HG03159 (cell line): ENCODE measurements at regions not wholly inside any gene's neighbourhood (a gene's known extent, or its start where the extent isn't known, plus 50 kb on each side); places are given as distances from the start of the nearest gene placed in this dataset.
"Not testable (repeated sequence)": the region's sequence is repeated elsewhere in the genome, so short reads cannot be mapped to it uniquely, and the experiment has no call there.

Source experiments
- ATAC-seq: cut with Tn5 transposase; IDR thresholded peaks from one replicate; pipeline ENCODE4 v1.9.1; 2021; ENCODE audit warnings: mild to moderate bottlenecking, moderate library complexity; ENCODE audit not compliant: unreplicated experiment

GRCh38 chr6:160804639-160805038 lies 102.6 kb downstream of the PLG start:
- ATAC-seq: no peak

- ATAC-seq: no peak
Measured at GRCh38 chr6:160808263-160808662, 106.2 kb downstream of the PLG start.

- no peak for ATAC-seq
Measured at GRCh38 chr6:160810238-160810637, 108.2 kb downstream of the PLG start.

DNA sequence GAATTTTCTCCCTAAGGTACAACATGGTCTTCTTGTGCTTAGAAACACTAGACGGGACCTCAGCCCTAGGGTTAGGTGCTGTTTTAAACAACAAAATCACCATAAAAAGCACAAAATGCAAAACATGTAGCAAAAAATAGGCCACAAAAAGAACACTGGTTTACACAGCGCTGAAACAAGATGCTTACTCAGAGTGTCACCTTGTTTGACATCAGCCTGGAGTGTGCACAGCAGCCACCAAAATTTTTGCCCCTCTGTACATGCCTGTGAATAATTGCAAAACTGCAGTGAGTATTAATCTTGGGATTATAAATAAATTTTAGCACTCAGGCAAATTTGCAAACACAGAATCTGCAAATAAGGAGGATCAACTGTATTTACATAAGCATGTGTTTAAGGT lies 110.1 kb downstream of the PLG start:
- ATAC-seq: no peak

DNA sequence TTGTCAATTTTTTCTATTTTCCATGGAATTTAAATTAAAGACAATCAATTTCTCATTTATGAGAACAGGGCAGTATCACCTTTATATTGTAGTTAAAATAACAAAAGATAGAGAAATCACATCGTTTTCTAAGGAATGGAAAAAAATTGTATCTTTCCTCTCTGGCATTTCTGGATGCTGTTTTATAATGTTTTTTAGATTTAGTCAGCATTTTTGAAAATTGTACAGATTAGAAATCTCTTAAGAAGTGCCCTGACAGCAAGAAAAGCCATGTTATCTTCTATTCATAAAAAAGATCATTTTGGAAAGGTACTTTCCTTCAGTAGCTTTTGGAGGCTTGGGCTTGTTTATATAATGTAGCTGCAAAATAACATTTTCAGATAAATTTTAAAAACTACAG lies 116.9 kb downstream of the PLG start:
- no peak for ATAC-seq

DNA sequence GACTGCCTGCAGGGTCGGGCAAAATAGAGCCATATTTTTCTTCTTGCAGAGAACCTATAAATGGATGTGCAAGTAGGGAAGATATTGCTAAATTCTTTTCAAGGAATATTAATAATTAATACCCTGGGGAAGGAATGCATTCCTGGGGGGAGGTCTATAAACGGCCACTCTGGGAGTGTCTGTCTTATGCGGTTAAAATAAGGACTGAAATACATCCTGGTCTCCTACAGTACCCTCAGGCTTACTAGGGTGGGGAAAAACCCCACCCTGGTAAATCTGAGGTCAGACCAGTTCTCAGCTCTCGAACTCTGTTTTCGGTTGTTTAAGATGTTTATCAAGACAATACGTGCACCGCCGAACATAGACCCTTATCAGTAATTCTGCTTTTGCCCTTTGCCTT lies 118.6 kb downstream of the PLG start:
- ATAC-seq: not testable (repeated sequence)

DNA sequence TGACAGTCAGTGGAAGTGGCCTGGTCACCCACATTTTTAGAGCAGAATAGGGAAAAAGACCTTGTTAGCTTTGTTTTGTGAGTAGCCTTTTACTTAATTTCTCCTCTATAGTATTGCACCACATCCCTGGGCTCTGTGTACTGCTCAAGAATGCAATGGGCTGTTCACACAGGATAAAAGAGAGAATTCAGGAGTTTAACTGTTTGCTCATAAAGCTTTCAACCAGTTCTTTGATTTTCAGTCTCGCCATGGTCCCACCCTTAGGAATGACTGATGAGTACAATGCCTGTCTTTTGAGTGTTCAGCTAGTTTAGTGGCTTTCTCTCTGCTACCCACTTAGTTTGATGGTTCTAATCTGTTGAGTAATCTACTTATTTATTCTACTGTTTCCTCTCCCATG lies 129.7 kb downstream of the PLG start:
- no peak for ATAC-seq

- ATAC-seq: no peak
Measured at GRCh38 chr6:160832422-160832821, 130.4 kb downstream of the PLG start.

GRCh38 chr6:160837146-160837545 lies 135.1 kb downstream of the PLG start:
- ATAC-seq: no peak

GRCh38 chr6:160851031-160851430 lies 140.5 kb upstream of the MAP3K4 start:
- no peak for ATAC-seq

- no peak for ATAC-seq
Measured at GRCh38 chr6:160853946-160854345, 137.6 kb upstream of the MAP3K4 start.

DNA sequence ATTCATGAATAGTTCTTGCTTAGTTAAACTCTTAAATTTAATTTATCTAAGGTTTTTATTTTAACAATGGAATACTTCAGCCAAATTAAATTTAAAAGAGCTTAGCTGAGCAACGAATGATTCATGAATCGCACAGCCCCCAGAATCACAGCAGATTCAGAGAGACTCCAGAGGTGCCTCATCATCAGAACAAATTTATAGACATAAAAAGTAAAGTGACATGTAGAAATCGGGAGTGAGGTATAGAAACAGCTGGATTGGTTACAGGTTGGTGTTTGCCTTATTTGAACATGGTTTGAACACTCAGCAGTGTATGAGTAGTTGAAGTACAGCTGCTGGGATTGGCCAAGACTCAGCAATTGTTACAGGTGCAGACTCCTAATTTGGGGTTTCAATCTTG lies 132.7 kb upstream of the MAP3K4 start:
- no peak for ATAC-seq

DNA sequence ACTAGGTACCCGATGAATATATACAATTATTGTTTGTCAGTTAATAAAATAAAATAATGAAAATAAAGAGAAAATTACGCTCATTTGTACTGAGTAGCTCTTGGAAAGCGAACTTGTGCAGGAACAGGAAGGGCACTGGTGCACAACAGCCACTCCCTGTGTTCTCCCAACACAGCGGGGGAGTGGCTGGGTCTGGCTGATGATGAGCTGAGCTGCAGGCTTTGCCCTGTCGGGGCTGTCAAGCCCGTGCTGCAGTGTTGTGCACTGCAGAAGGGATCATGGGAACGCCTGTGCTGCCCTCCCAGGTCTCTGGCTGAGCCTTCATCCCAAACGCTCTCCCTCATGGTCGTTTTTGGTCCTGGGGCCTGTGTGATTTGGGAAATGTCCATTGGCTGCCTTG lies 131.7 kb upstream of the MAP3K4 start:
- ATAC-seq: no peak

- ATAC-seq: no peak
Measured at GRCh38 chr6:160861824-160862223, 129.7 kb upstream of the MAP3K4 start.

GRCh38 chr6:160863782-160864181 lies 127.8 kb upstream of the MAP3K4 start:
- ATAC-seq: no peak

DNA sequence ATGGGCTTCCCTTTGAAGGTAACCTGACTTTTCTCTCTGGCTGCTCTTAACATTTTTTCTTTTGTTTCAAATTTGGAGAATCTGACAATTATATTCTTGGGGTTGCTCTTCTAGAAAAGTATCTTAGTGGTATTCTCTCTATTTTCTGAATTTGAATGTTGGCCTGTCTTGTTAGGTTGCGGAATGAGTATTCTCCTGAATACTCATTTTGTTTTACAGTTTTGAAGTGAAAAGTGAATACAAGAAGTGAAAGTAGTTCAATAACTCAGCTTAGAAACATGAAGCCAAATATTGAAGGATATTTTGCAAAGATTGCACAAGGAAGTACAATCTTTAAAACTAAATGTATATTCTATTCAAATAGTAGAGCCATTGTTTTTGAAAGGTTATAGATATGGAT lies 120.2 kb upstream of the MAP3K4 start:
- no peak for ATAC-seq

GRCh38 chr6:160881148-160881808 lies 110.3 kb upstream of the MAP3K4 start:
- no peak for ATAC-seq

DNA sequence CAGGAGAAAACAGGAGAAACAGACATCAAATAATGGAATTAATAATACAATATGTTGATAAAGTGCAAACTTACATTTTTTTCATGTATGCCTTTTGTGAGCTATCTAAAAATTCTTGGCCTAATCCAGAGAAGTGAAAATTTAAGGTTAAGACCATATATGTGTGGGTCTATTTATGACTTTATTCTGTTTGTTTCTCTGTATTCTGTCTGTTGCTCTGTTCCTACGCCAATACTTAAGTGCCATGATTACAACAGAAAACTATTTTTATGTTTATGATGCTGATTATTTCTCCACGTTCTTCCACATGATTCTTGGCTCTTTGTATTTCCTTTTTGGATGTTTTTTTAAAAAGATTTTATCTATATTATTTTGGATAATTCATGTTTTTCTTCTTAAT lies 109.6 kb upstream of the MAP3K4 start:
- no peak for ATAC-seq

- ATAC-seq: no peak
Measured at GRCh38 chr6:160882791-160883279, 108.7 kb upstream of the MAP3K4 start.

DNA sequence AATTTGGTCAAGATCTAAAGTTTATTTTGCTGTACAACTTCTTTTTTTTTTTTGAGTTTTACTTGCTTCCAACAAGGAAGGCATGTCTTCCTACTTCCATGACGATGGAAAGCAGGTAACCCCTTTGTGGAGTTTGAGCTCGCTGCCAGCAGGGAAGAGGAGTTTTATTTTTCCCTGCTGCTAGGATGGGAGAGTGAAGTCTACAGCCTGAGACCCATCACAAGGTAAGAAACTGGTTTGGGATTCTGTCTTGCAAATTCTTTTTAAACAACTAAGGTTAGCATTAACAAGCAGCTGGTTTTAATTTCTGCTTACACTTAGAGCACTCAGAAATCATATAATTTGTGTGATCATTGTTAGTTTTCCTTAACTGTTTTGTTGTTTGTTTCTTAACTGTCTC lies 108.0 kb upstream of the MAP3K4 start:
- no peak for ATAC-seq

DNA sequence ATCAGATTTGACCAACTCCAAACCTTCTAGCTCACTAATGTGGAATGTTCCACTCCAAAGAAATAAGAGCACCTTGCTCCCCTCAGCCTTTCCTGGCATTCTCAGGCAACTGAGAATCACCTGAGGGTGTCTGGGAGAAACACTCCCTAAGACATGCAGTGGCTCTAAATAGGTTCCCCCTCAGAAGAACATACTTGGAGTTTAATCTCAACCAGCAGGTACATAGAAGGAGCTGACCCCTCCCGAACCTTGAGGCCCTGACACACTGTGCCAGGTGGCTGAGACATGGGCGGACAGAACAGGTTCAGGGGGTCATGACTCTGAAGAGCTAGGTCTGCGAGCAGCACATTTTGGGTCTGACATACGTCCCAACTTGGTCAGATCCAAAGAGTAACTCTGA lies 107.6 kb upstream of the MAP3K4 start:
- no peak for ATAC-seq

GRCh38 chr6:160889148-160889547 lies 102.4 kb upstream of the MAP3K4 start:
- ATAC-seq: not testable (repeated sequence)

GRCh38 chr6:160891690-160892089 lies 99.9 kb upstream of the MAP3K4 start:
- no peak for ATAC-seq
